K562 (cell line): ENCODE measurements at regions not wholly inside any gene's neighbourhood (a gene's known extent, or its start where the extent isn't known, plus 50 kb on each side); places are given as distances from the start of the nearest gene placed in this dataset.

Source experiments
- ATAC-seq: fragments of 200-7000 bp; cut with Tn5 transposase; 3 replicates; pipeline ENCODE4 v1.9.1; 2020; ENCODE audit warnings: moderate library complexity
- BruUV-seq: library from RNA; stranded (reverse); fragments of 400-500 nt; replicated peaks from 2 replicates; lab custom pipeline; 2021; lab: Mats Ljungman, UMichigan
- CTCF ChIA-PET: fragments of 300-600 bp; formaldehyde crosslinking; extraction: SDS; loops from one replicate; lab custom pipeline; 2021; ENCODE audit warnings: low intra/inter-chr PET ratio; lab: Yijun Ruan, JAX
- POLR2A ChIA-PET: fragments of 300-600, 350-650 bp; sonication (Branson Sonifier 250); formaldehyde crosslinking; extraction: SDS; loops from one replicate; lab custom pipeline; 2021; ENCODE audit warnings: antibody characterized with exemption, inconsistent platforms; lab: Yijun Ruan, JAX
- DNase-seq, 4 experiments: peaks; one replicate each; pipeline versions ENCODE4 v3.0.0 to v3.0.0-alpha.2; 2011 to 2018; ENCODE audit warnings: low spot score in 3 of 4, mixed read lengths in 3 of 4; ENCODE audit errors: extremely low read depth in 1 of 4
- FAIRE-seq: peaks from 2 replicates; lab custom pipeline; 2011; peaks lifted over from hg19 to GRCh38; lab: Jason Lieb, UNC
- H2AFZ ChIP-seq: 2 replicates; pipeline ENCODE4 v1.6.0; 2011; ENCODE audit warnings: low read depth, low read length, control low read depth, inconsistent platforms
- H3K27ac ChIP-seq: fragments of 200-600 bp; 3 replicates; pipeline ENCODE4 v1.8.0; 2011; ENCODE audit warnings: low read depth, mild to moderate bottlenecking, control low read depth, inconsistent platforms, low read length, moderate library complexity, mixed read lengths; ENCODE audit errors: extremely low read depth
- H3K27me3 ChIP-seq, 2 experiments: fragments of 300-600 bp in 1 of 2; 2 replicates in 1 of 2; 3 replicates in 1 of 2; pipeline versions ENCODE4 v1.6.0 to v1.8.0; 2011; ENCODE audit warnings: inconsistent platforms in 2 of 2, low read length in 2 of 2, mild to moderate bottlenecking in 1 of 2, mixed read lengths in 1 of 2, moderate library complexity in 1 of 2; ENCODE audit not compliant: control insufficient read depth in 2 of 2, insufficient read depth in 2 of 2
- H3K36me3 ChIP-seq: fragments of 300-600 bp; 3 replicates; pipeline ENCODE4 v1.8.0; 2011; ENCODE audit warnings: mild to moderate bottlenecking, low read length, inconsistent platforms; ENCODE audit not compliant: control insufficient read depth, insufficient read depth
- H3K4me1 ChIP-seq, 2 experiments: fragments of 200-600 bp in 1 of 2; replicated peaks in 1 of 2; 2 replicates in 1 of 2; 3 replicates in 1 of 2; pipeline versions ENCODE4 v1.5.1 to v1.8.0; 2011; ENCODE audit warnings: inconsistent platforms in 2 of 2, low read length in 2 of 2, mild to moderate bottlenecking in 1 of 2, mixed read lengths in 1 of 2, moderate library complexity in 1 of 2; ENCODE audit not compliant: control insufficient read depth in 2 of 2, insufficient read depth in 2 of 2
- H3K4me2 ChIP-seq: 2 replicates; pipeline ENCODE4 v1.6.1; 2011; ENCODE audit warnings: low read length, control low read depth, inconsistent platforms, mixed read lengths; ENCODE audit not compliant: insufficient read depth
- H3K4me3 ChIP-seq: fragments of 200-600 bp; sonication (generic), shearing (Covaris generic); 2 replicates; pipeline ENCODE4 v1.5.1; 2016; ENCODE audit warnings: control low read depth, inconsistent platforms
- H3K79me2 ChIP-seq: fragments of 200-600 bp; 3 replicates; pipeline ENCODE4 v1.8.0; 2011; ENCODE audit warnings: low read length, inconsistent platforms; ENCODE audit not compliant: control insufficient read depth, insufficient read depth
- H3K9ac ChIP-seq, 2 experiments: 2 replicates each; pipeline versions ENCODE4 v1.6.0 to v1.6.1; 2011; ENCODE audit warnings: low read depth in 2 of 2, low read length in 2 of 2, control low read depth in 1 of 2, inconsistent platforms in 1 of 2, mild to moderate bottlenecking in 1 of 2, mixed read lengths in 1 of 2; ENCODE audit not compliant: insufficient read depth in 1 of 2
- H3K9me1 ChIP-seq: one replicate; pipeline ENCODE4 v1.6.0; 2011; ENCODE audit warnings: inconsistent platforms, mild to moderate bottlenecking, low read length, moderate library complexity; ENCODE audit not compliant: control insufficient read depth, insufficient read depth
- H3K9me3 ChIP-seq: replicated peaks from 2 replicates; pipeline ENCODE4 v1.5.1; 2011; ENCODE audit warnings: low read depth, low read length, inconsistent platforms; ENCODE audit not compliant: control insufficient read depth, insufficient read depth
- H4K20me1 ChIP-seq: replicated peaks from 2 replicates; pipeline ENCODE4 v1.6.1; 2011; ENCODE audit warnings: low read length, inconsistent platforms, mixed read lengths; ENCODE audit not compliant: control insufficient read depth, insufficient read depth
- DPF2 ChIP-seq: fragments of 450-650 bp; IDR thresholded peaks from 2 replicates; pipeline ENCODE4 v1.6.1; 2016
- EP400 ChIP-seq: fragments of 450-650 bp; IDR thresholded peaks from 2 replicates; pipeline ENCODE4 v1.6.1; 2017; ENCODE audit warnings: antibody characterized with exemption, mild to moderate bottlenecking, moderate library complexity
- FOXK2 ChIP-seq, 2 experiments: fragments of 450-650 bp; IDR thresholded peaks in 1 of 2; conservative IDR thresholded peaks in 1 of 2; 2 replicates each; pipeline ENCODE4 v1.6.1; 2016; ENCODE audit warnings: low read depth in 2 of 2, mild to moderate bottlenecking in 1 of 2
- GABPB2 ChIP-seq: fragments of 250-450 bp; sonication (Bioruptor Pico); conservative IDR thresholded peaks from 2 replicates; pipeline ENCODE4 v1.5.1; 2021; ENCODE audit warnings: mild to moderate bottlenecking
- GTF2F1 ChIP-seq: IDR thresholded peaks from 2 replicates; pipeline ENCODE4 v1.6.1; 2011; ENCODE audit warnings: low read depth, low read length, improper control_type of control experiment
- HEY1 ChIP-seq: fragments of 250-450 bp; sonication (Bioruptor Pico); IDR thresholded peaks from 2 replicates; pipeline ENCODE4 v1.5.0; 2020; ENCODE audit warnings: mild to moderate bottlenecking, moderate library complexity, borderline replicate concordance
- HNRNPH1 ChIP-seq: fragments of 200-400 bp; formaldehyde crosslinking; optimal IDR thresholded peaks from 2 replicates; pipeline ENCODE3; 2017; ENCODE audit warnings: low read depth, mild to moderate bottlenecking, low read length, moderate library complexity
- KAT2B ChIP-seq: IDR thresholded peaks from one replicate; pipeline ENCODE4 v1.6.1; 2012; ENCODE audit warnings: low read depth, mild to moderate bottlenecking, control low read depth, inconsistent platforms, low read length, moderate library complexity
- MAFG ChIP-seq: fragments of 450-650 bp; conservative IDR thresholded peaks from 2 replicates; pipeline ENCODE4 v1.6.1; 2016; ENCODE audit warnings: missing genetic modification characterization, missing compliant biosample characterization
- MCM5 ChIP-seq: fragments of 450-650 bp; IDR thresholded peaks from 2 replicates; pipeline ENCODE4 v1.6.1; 2016; ENCODE audit warnings: low read depth
- MEF2A ChIP-seq: IDR thresholded peaks from 2 replicates; pipeline ENCODE4 v1.6.1; 2011; ENCODE audit warnings: low read depth, mild to moderate bottlenecking, low read length, moderate library complexity; ENCODE audit not compliant: control insufficient read depth
- MTF1 ChIP-seq: fragments of 250-450 bp; sonication (Bioruptor Pico); IDR thresholded peaks from 2 replicates; pipeline ENCODE4 v1.9.0; 2021; ENCODE audit warnings: moderate library complexity, mild to moderate bottlenecking, inconsistent platforms, borderline replicate concordance
- TEAD4 ChIP-seq, 2 experiments: sonication (generic) in 1 of 2; formaldehyde crosslinking in 1 of 2; IDR thresholded peaks; 2 replicates each; pipeline versions ENCODE4 v1.6.1 to v1.8.0; 2012 to 2022; ENCODE audit warnings: borderline replicate concordance in 1 of 2, inconsistent platforms in 1 of 2, low read length in 1 of 2, mild to moderate bottlenecking in 1 of 2, missing genetic modification reagents in 1 of 2
- TFE3 ChIP-seq: fragments of 450-650 bp; formaldehyde crosslinking; IDR thresholded peaks from 2 replicates; pipeline ENCODE4 v1.4.0; 2020; ENCODE audit warnings: mild to moderate bottlenecking, mixed read lengths
- WHSC1 ChIP-seq: IDR thresholded peaks from one replicate; pipeline ENCODE4 v1.6.1; 2012; ENCODE audit warnings: low read length, control low read depth, inconsistent platforms
- ZNF224 ChIP-seq: sonication (generic); formaldehyde crosslinking; IDR thresholded peaks from 2 replicates; pipeline ENCODE4 v1.8.0; 2022; ENCODE audit warnings: mild to moderate bottlenecking, missing genetic modification reagents
- ZSCAN29 ChIP-seq: fragments of 450-650 bp; IDR thresholded peaks from 2 replicates; pipeline ENCODE4 v1.6.1; 2017
- WGBS: fragments of 100-300 bp; shearing (Covaris generic); methylation state at CpG from one replicate; pipeline ENCODE4 v1.1.6; 2016; ENCODE audit warnings: low coverage, mixed read lengths; ENCODE audit not compliant: insufficient coverage; ENCODE audit errors: missing lambda C conversion rate; 5-methylcytosine and 5-hydroxymethylcytosine counted together
- in situ Hi-C: fragments of 300-500 bp; cut with MboI; formaldehyde crosslinking; loops from 4 replicates; pipeline ENCODE4 v1.15.0; 2018; ENCODE audit warnings: inconsistent platforms, mixed read lengths
- intact Hi-C: fragments of 100-400 bp; cut with micrococcal nuclease; formaldehyde crosslinking; loops from 2 replicates; pipeline ENCODE4 v1.14.2; 2022
- TF ChIP-seq, protein P1 (sequence below), 2 experiments: fragments of 200-800 bp in 1 of 2; sonication (Bioruptor generic) in 1 of 2; sonication (generic) in 1 of 2; formaldehyde crosslinking in 1 of 2; IDR thresholded peaks in 1 of 2; conservative IDR thresholded peaks in 1 of 2; 2 replicates each; pipeline versions ENCODE4 v1.5.0 to v1.6.1; 2016 to 2020; ENCODE audit warnings: missing compliant biosample characterization in 1 of 2, missing genetic modification characterization in 1 of 2, missing genetic modification reagents in 1 of 2
- TF ChIP-seq, protein P2 (sequence below): IDR thresholded peaks from 2 replicates; pipeline ENCODE4 v1.6.1; 2012; ENCODE audit warnings: low read depth, low read length, improper control_type of control experiment, borderline replicate concordance

DNA sequence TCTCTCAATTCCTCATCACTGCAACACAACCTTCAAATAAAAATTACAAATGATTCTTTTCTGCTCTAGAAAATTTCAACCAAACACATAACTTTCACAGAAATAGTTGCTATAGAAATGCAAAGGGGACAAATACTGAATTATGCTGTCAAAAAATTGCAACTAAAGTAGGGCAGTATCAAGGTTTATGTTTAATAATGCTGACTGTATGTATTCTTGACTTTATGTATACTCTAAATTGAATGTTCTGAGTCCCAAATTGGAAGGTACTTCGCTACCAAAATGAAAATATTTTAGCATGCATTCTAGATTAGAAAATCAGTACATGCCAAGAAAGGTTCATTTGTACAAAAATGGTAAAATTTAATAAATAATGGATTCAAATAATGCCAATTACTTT is 237.3 kb upstream of the TET2 start (continued):
- TF ChIP-seq HEY1 (CRISPR knock-in tag) = no peak
- TF ChIP-seq ZNF224 = no peak
- 0 out of 2 replicates have a peak, but pooled peaks have one; percentile 12 for TF ChIP-seq MAFG (tag)

GRCh38 chr4:104912518-104912917 is 234.2 kb upstream of the TET2 start:
- DNase-seq (no peak), FAIRE-seq (no peak), ATAC-seq (no peak)
- no peaks in the 10 kb centered on the region for H3K79me2 ChIP-seq
- no peaks in the 10 kb centered on the region for H3K36me3 ChIP-seq
- no TSS peak for BruUV-seq
- H3K4me2 ChIP-seq = no peak overlapping the region
- no peaks in the 10 kb centered on the region for H3K4me1 ChIP-seq
- H2AFZ ChIP-seq = no peak overlapping the region
- POLR2A ChIA-PET = no interaction called here
- CTCF ChIA-PET = no interaction called here
- H3K4me3 ChIP-seq = no peak overlapping the region
- intact Hi-C loops (no loop called here), in situ Hi-C loops (no loop called here)
- H3K27ac ChIP-seq = no peak overlapping the region
- no peak overlapping the region for H3K9ac ChIP-seq
- H3K9me3 ChIP-seq = no peaks in the 10 kb centered on the region
- WGBS = 0% methylated on average over 1 of the region's 1 CpG
- no peaks in the 10 kb centered on the region for H3K27me3 ChIP-seq
- no peaks in the 10 kb centered on the region for H4K20me1 ChIP-seq
- no peaks in the 10 kb centered on the region for H3K9me1 ChIP-seq
- no peak for TF ChIP-seq GABPB2
- no peak for TF ChIP-seq EP400
- TF ChIP-seq KAT2B = no peak
- TF ChIP-seq MCM5 = no peak
- TF ChIP-seq HNRNPH1 = no peak
- no peak for TF ChIP-seq WHSC1
- no peak for TF ChIP-seq ZSCAN29
- no peak for TF ChIP-seq MEF2A
- no peak for TF ChIP-seq TEAD4 (IDR thresholded peaks at IDR 0.05; ENCODE audit: low read length)
- no peak for TF ChIP-seq TEAD4 (CRISPR knock-in tag; IDR thresholded peaks at IDR 0.05; ENCODE audit: borderline replicate concordance)
- no peak for TF ChIP-seq TFE3 (CRISPR knock-in tag)
- no peak for TF ChIP-seq FOXK2 (conservative IDR thresholded peaks at IDR 0.05 in 1 of 2, IDR thresholded peaks at IDR 0.05 in 1 of 2; ENCODE audit: low read depth in 2 of 2)
- TF ChIP-seq GTF2F1 = no peak
- TF ChIP-seq, protein P1, sequence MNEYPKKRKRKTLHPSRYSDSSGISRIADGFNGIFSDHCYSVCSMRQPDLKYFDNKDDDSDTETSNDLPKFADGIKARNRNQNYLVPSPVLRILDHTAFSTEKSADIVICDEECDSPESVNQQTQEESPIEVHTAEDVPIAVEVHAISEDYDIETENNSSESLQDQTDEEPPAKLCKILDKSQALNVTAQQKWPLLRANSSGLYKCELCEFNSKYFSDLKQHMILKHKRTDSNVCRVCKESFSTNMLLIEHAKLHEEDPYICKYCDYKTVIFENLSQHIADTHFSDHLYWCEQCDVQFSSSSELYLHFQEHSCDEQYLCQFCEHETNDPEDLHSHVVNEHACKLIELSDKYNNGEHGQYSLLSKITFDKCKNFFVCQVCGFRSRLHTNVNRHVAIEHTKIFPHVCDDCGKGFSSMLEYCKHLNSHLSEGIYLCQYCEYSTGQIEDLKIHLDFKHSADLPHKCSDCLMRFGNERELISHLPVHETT (CRISPR knock-in tag; conservative IDR thresholded peaks at IDR 0.05 in 1 of 2, IDR thresholded peaks at IDR 0.05 in 1 of 2) = no peak
- TF ChIP-seq DPF2 = no peak
- TF ChIP-seq, protein P2, sequence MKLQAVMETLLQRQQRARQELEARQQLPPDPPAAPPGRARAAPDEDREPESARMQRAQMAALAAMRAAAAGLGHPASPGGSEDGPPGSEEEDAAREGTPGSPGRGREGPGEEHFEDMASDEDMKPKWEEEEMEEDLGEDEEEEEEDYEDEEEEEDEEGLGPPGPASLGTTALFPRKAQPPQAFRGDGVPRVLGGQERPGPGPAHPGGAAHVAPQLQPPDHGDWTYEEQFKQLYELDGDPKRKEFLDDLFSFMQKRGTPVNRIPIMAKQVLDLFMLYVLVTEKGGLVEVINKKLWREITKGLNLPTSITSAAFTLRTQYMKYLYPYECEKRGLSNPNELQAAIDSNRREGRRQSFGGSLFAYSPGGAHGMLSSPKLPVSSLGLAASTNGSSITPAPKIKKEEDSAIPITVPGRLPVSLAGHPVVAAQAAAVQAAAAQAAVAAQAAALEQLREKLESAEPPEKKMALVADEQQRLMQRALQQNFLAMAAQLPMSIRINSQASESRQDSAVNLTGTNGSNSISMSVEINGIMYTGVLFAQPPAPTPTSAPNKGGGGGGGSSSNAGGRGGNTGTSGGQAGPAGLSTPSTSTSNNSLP = no peak
- no peak for TF ChIP-seq MTF1 (CRISPR knock-in tag)
